Osteoblast (primary cell): ENCODE measurements at regions not wholly inside any gene's neighbourhood (a gene's known extent, or its start where the extent isn't known, plus 50 kb on each side); places are given as distances from the start of the nearest gene placed in this dataset.

Experiments
- DNase-seq: peaks from one replicate; pipeline ENCODE4 v3.0.0; 2011; ENCODE audit warnings: low spot score, mixed read lengths; ENCODE audit not compliant: insufficient read length; ENCODE audit errors: missing footprints
- H2AFZ ChIP-seq: 2 replicates; pipeline ENCODE4 v1.6.0; 2011; ENCODE audit warnings: mild to moderate bottlenecking, low read length
- H3K27ac ChIP-seq: 2 replicates; pipeline ENCODE4 v1.5.1; 2011; ENCODE audit warnings: mild to moderate bottlenecking, low read depth, low read length, moderate library complexity
- H3K27me3 ChIP-seq: 2 replicates; pipeline ENCODE4 v1.6.0; 2012; ENCODE audit warnings: mild to moderate bottlenecking, control low read depth, inconsistent platforms, low read length, moderate library complexity; ENCODE audit not compliant: insufficient read depth
- H3K36me3 ChIP-seq: 2 replicates; pipeline ENCODE4 v1.5.1; 2011; ENCODE audit warnings: mild to moderate bottlenecking, low read length, control low read depth, moderate library complexity; ENCODE audit not compliant: insufficient read depth
- H3K4me1 ChIP-seq: 2 replicates; pipeline ENCODE4 v1.5.1; 2011; ENCODE audit warnings: mild to moderate bottlenecking, low read length, control low read depth, moderate library complexity; ENCODE audit not compliant: insufficient read depth
- H3K4me2 ChIP-seq: 2 replicates; pipeline ENCODE4 v1.6.0; 2011; ENCODE audit warnings: mild to moderate bottlenecking, low read length; ENCODE audit not compliant: insufficient read depth
- H3K4me3 ChIP-seq: fragments of 200-600 bp; sonication (generic); 3 replicates; pipeline ENCODE4 v1.5.1; 2012; ENCODE audit warnings: mild to moderate bottlenecking, low read length, inconsistent platforms; ENCODE audit not compliant: insufficient read depth
- H3K79me2 ChIP-seq: 2 replicates; pipeline ENCODE4 v1.6.0; 2012; ENCODE audit warnings: mild to moderate bottlenecking, low read length, control low read depth, inconsistent platforms; ENCODE audit not compliant: insufficient read depth
- H3K9me3 ChIP-seq: 2 replicates; pipeline ENCODE4 v1.5.1; 2011; ENCODE audit warnings: low read depth, low read length, control low read depth
- H4K20me1 ChIP-seq: 2 replicates; pipeline ENCODE4 v1.6.0; 2012; ENCODE audit warnings: mild to moderate bottlenecking, low read length, control low read depth; ENCODE audit not compliant: insufficient read depth
- TF ChIP-seq, protein P1 (sequence below): IDR thresholded peaks from 2 replicates; pipeline ENCODE4 v1.5.1; 2011; ENCODE audit warnings: mild to moderate bottlenecking, low read depth, low read length, moderate library complexity; ENCODE audit errors: extremely low read depth

DNA sequence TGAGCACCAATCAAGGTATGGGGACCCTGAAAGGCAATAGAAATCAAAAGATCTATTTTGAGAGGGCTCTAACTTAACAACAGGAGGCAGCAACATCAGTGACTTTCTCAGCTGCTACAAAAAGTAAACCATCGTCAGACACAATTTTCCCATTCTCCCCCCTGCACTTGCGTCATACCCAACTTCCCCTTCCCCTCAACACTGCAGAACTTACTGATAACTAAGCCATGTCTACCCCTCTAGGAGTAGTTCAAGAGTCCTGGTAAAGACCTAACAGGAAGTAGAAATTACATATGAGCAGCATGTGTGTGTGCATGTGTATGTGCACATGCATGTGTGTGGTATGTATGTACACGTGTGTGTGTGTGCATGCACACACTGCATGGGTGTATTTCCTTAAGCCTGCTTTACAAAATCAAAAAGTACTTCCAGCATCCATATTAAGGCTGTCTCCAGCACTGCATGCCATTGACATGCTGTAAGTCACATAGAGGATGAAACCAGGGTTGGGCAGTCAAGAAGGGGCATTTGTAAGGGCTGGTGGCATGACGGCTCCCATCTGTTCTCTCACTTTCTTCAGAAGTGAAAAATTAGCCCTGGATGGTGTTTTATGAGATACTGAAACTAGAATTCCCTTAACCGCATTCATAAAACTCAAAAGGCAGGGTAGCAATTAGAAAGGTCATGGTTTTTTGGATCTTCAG, 460.1 kb upstream of the RUNX1 start:
- TF ChIP-seq, protein P1, sequence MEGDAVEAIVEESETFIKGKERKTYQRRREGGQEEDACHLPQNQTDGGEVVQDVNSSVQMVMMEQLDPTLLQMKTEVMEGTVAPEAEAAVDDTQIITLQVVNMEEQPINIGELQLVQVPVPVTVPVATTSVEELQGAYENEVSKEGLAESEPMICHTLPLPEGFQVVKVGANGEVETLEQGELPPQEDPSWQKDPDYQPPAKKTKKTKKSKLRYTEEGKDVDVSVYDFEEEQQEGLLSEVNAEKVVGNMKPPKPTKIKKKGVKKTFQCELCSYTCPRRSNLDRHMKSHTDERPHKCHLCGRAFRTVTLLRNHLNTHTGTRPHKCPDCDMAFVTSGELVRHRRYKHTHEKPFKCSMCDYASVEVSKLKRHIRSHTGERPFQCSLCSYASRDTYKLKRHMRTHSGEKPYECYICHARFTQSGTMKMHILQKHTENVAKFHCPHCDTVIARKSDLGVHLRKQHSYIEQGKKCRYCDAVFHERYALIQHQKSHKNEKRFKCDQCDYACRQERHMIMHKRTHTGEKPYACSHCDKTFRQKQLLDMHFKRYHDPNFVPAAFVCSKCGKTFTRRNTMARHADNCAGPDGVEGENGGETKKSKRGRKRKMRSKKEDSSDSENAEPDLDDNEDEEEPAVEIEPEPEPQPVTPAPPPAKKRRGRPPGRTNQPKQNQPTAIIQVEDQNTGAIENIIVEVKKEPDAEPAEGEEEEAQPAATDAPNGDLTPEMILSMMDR, result no peak
- Histone ChIP-seq H3K27me3 (no peaks in the 10 kb centered on the region), H3K9me3 (no peaks in the 10 kb centered on the region), H2AFZ (no peak overlapping the region), H3K27ac (no peak overlapping the region), H3K79me2 (no peaks in the 10 kb centered on the region), H3K4me2 (no peak overlapping the region), H4K20me1 (no peaks in the 10 kb centered on the region), H3K4me3 (no peak overlapping the region), H3K4me1 (peaks cover 16% of the 10 kb centered on the region), H3K36me3 (no peaks in the 10 kb centered on the region)
- DNase-seq, result no peak

DNA sequence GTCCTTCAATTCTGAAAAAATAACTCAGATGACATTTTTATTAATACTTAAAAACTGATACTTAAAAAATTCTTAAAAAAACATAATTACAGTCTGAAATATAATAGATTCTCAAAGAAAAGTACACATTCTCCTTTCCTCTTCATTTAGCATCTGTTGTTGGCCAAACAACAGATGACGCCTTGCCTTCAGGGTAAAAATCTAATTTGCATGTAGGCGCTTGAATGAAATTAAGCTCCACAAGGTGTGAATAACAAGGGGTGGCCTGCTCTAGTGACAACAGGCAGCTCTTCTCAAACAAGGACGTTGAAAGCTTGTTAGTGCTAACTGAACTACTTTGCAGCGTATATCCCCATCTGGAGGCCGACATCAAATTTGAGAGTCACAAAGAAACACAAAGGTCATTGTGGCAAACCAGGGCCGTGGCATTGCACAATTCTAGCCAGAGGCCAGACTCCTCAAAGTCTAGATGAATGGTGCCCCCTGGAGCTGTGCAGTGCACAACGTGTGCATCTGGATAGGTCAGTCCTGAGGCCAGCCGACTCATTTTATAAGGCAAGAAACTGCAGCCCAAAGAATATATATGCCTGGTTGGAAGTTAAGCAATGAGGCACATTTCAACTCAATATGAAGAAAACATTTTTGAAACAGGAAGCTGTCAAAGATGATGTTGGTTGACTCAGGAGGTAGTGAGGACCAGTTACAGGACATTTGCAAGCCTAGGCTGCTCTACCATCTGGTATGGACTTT, 459.2 kb upstream of the RUNX1 start:
- DNase-seq, result peak; percentile 58
- peaks cover 24% of the 10 kb centered on the region for H3K4me1 ChIP-seq
- no peak overlapping the region for H2AFZ ChIP-seq
- no peaks in the 10 kb centered on the region for H3K9me3 ChIP-seq
- H3K27me3 ChIP-seq, result no peaks in the 10 kb centered on the region
- TF ChIP-seq, protein P1, result peak; percentile 44
- H3K27ac ChIP-seq, result no peak overlapping the region
- no peaks in the 10 kb centered on the region for H3K36me3 ChIP-seq
- H3K79me2 ChIP-seq, result no peaks in the 10 kb centered on the region
- H4K20me1 ChIP-seq, result no peaks in the 10 kb centered on the region
- H3K4me2 ChIP-seq, result no peak overlapping the region
- H3K4me3 ChIP-seq, result no peak overlapping the region

DNA sequence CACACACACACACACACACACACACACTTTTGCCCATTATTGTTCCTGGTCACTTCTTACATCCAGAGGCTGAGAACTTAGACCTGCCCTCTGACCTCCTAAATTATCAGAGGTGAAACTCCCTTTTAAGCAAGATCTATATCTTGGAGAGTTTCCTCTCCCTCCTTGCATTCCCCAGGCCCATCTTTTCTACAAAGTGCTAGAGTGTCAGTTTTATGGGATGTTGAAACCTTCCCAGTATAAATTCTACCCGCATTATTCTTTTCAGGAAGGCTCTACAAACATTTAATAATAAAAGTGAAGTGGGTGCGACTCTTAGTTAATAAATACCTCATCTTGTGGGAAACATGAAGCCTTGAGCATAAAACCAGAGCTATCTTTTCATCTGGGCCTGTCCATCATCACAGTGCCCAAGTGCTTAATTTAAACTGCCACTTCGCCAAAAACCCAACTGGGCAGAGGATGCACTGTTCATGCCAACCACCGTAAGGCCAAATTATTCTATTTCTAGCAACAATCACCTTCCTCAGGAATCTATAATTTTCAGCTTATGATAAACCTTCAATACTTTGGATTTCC, 458.2 kb upstream of the RUNX1 start:
- Histone ChIP-seq H3K9me3 (no peaks in the 10 kb centered on the region), H2AFZ (no peak overlapping the region), H4K20me1 (no peaks in the 10 kb centered on the region), H3K27ac (no peak overlapping the region), H3K36me3 (no peaks in the 10 kb centered on the region), H3K4me1 (peaks cover 26% of the 10 kb centered on the region), H3K27me3 (no peaks in the 10 kb centered on the region), H3K79me2 (no peaks in the 10 kb centered on the region), H3K4me2 (no peak overlapping the region), H3K4me3 (no peak overlapping the region)
- TF ChIP-seq, protein P1, result no peak
- no peak for DNase-seq

DNA sequence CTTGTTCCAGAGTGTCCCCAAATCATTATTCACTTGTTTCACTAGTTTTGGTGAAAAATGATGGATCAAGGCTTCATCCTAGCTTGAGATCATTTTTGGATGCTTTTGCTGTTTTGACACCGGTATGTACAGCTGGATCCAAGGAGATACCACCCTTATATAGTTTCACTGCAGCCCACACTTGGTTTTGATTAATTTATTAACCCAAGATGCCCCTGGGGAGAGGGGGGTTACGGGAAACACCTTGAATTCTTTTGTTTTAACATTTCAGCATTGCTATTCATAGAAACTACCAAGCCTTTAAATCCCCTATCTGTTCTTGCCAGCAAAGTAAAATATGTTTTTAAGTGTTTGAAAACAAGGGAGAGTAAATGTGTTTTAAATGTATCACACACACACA, 457.7 kb upstream of the RUNX1 start:
- Histone ChIP-seq H3K4me2 (no peak overlapping the region), H3K9me3 (no peaks in the 10 kb centered on the region), H3K4me1 (peaks cover 22% of the 10 kb centered on the region), H2AFZ (no peak overlapping the region), H3K36me3 (no peaks in the 10 kb centered on the region), H3K79me2 (no peaks in the 10 kb centered on the region), H3K27ac (no peak overlapping the region), H3K27me3 (no peaks in the 10 kb centered on the region), H3K4me3 (no peak overlapping the region), H4K20me1 (no peaks in the 10 kb centered on the region)
- TF ChIP-seq, protein P1, result no peak
- no peak for DNase-seq
